GM21619 (cell line): ENCODE measurements at regions not wholly inside any gene's neighbourhood (a gene's known extent, or its start where the extent isn't known, plus 50 kb on each side); places are given as distances from the start of the nearest gene placed in this dataset.
A peak's percentile ranks its signal among the peaks of the same experiment; 100 is the strongest.

Experiments used
- ATAC-seq: cut with Tn5 transposase; IDR thresholded peaks from one replicate; pipeline ENCODE4 v1.9.1; 2021; ENCODE audit not compliant: unreplicated experiment

- ATAC-seq, result no peak
Measured at GRCh38 chr9:1653282-1653681, 361.9 kb upstream of the SMARCA2 start.

GRCh38 chr9:1658661-1659362, 356.3 kb upstream of the SMARCA2 start:
- ATAC-seq, result no peak

- ATAC-seq, result no peak
Measured at GRCh38 chr9:1659363-1659690, 355.8 kb upstream of the SMARCA2 start.

GRCh38 chr9:1668441-1668840, 346.7 kb upstream of the SMARCA2 start:
- ATAC-seq, result no peak

- no peak for ATAC-seq
Measured at GRCh38 chr9:1673300-1673699, 341.8 kb upstream of the SMARCA2 start.

GRCh38 chr9:1676771-1677170, 338.4 kb upstream of the SMARCA2 start:
- no peak for ATAC-seq

- ATAC-seq, result no peak
Measured at GRCh38 chr9:1683951-1684350, 331.2 kb upstream of the SMARCA2 start.

- no peak for ATAC-seq
Measured at GRCh38 chr9:1698991-1699390, 316.2 kb upstream of the SMARCA2 start.

GRCh38 chr9:1701113-1701512, 314.0 kb upstream of the SMARCA2 start:
- ATAC-seq, result no peak

- no peak for ATAC-seq
Measured at GRCh38 chr9:1702701-1703100, 312.4 kb upstream of the SMARCA2 start.

- no peak for ATAC-seq
Measured at GRCh38 chr9:1707291-1707690, 307.9 kb upstream of the SMARCA2 start.

GRCh38 chr9:1708219-1708618, 306.9 kb upstream of the SMARCA2 start:
- no peak for ATAC-seq

- no peak for ATAC-seq
Measured at GRCh38 chr9:1709347-1709746, 305.8 kb upstream of the SMARCA2 start.

GRCh38 chr9:1712861-1713450, 302.2 kb upstream of the SMARCA2 start:
- ATAC-seq, result no peak

- ATAC-seq, result no peak
Measured at GRCh38 chr9:1713841-1714240, 301.3 kb upstream of the SMARCA2 start.

GRCh38 chr9:1717882-1718281, 297.3 kb upstream of the SMARCA2 start:
- ATAC-seq, result no peak

- ATAC-seq, result no peak
Measured at GRCh38 chr9:1718836-1719235, 296.3 kb upstream of the SMARCA2 start.

GRCh38 chr9:1721196-1721595, 294.0 kb upstream of the SMARCA2 start:
- ATAC-seq, result no peak

- ATAC-seq, result peak; percentile 51
Measured at GRCh38 chr9:1722404-1722803, 292.7 kb upstream of the SMARCA2 start.

GRCh38 chr9:1723522-1724015, 291.6 kb upstream of the SMARCA2 start:
- ATAC-seq, result no peak

- no peak for ATAC-seq
Measured at GRCh38 chr9:1726993-1727759, 288.0 kb upstream of the SMARCA2 start.

- ATAC-seq, result no peak
Measured at GRCh38 chr9:1729631-1730030, 285.5 kb upstream of the SMARCA2 start.
